ENCODE measurements at regions not wholly inside any gene's neighbourhood (a gene's known extent, or its start where the extent isn't known, plus 50 kb on each side); places are given as distances from the start of the nearest gene placed in this dataset.

DNA sequence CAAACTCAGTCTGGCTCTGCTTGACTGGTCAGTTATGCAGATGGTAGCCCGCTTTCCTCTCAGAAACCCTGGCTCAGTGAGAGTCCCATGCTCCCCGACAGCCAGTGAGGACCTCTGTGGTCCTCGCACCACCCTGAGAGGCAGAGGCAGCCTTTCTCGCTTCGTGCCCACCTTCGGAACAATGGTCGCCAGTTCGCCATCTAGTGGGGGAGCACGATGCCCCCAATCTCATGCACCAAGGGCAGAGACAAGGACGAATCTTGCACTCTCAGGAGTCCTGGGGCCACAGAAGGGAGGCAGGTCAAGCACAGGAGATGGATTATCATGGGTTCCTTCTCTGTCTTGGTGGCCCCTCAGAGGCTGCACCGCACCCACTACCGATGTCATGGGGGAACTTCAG lies 75.2 kb downstream of the RHCG start:
- no peak for DNase-seq

DNA sequence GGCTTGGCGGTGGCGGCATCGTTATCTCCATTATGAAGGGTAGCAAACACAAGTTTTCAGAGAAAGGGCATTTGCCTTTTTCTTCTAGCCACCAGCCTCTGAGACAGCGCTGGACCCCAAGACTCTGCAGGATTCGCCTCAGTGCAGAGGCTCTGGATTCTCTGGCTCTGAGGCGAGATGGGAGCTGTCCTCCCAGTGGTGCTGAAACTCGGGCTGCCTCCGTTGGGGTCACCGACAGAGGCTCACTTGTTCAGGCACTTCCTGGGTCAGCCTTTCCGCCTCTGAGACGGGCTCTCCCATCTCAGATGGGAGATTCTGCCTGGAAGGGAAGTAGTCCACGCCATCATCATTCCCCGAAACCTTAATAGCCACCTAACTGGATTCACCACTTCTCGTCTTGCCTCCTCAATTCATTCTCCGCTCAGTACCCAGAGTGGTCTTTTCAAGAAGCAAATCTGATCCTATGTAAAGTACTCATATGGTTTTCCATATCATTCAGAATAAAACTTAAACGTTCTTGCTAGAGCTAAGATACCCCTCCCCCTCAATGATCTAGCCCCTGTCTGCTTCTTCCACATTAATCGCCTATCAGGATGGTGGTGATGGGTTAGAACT lies 76.9 kb downstream of the RHCG start:
- DNase-seq: peak; percentile 47

DNA sequence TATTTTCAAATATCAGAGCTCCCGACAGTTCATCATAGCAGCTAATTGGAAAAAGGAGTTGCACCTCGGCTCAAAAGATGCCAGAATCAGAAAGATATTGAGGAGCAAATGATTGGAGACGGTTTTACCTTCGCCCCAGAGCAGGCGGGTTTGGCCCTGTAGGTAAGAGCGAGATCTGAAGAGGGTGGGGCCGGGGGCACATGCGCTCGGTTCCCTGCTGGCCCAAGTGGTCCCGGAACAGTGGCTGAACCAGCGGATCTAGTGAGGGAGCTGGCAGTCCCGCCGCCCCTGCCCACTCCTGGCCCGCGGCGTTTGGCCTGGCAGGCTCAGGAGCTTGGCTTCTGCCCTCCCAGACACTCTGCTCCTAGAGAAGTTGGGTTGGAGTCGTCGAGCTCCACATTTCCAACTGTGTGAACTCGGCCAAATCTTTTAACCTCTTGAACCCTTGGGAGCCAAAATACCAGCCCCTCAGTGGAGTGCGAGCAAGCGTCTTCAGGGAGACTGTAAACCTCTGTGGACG lies 79.1 kb downstream of the RHCG start:
- DNase-seq: no peak

DNA sequence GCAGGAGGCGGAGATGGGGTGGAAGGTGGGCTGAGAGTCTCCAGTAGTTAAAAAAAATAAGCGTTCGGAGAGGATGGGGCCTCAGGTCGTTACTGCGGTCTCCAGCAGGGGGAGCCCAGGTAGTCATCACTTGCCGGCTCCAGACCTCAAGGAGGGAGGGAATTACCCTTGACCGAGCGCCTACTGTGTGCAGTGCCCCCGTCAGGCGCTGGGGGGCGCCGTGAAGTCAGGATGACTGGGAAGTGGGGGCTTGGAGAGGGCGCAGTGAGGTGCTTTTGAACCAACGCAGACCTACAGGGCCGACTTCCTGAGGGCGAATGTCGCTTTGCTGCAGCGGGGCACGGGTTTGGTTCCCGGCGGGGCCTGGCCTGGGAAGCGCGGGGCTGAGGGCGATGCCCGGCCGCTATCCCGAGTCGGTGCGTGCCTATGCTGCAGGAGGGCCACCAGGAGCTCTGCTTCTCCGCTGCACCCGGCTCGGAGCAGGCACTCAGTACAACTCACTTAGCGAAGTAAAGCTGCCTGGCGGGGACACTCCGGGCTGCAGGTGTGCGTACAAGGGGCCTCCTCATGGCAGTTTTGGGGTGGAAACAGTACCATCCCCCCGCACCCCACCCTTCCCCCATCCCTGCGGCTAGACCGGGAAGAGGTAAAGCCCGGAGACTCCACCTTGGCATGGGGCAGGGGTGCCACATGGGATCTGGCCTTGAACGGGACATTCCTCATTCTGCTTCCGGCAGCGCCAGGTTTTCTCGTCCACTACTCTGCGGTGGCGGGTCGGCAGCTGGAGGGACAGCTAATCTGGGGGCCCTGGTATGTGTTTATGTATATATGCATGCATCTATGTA lies 79.8 kb downstream of the RHCG start:
- peak; percentile 92 for DNase-seq

DNA sequence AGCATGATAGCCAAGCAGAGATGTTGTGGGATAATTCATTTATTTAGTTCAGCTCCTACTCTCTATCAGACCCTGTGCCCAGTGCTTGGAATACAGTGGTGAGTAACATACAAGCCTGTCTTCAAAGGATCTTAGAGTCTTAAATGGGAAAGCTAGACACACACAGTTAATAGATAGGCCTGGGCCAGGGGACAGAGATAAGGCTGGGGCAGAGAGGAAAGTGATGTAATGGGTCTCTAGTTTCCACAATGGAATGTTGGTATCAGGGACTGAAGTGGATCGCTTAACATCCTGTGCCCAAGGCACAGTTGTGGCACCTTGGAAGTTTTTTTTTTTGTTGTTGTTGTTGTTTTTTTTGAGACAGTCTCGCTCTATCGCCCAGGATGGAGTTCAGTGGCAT lies 79.9 kb upstream of the POLG start:
- no peak for DNase-seq

DNA sequence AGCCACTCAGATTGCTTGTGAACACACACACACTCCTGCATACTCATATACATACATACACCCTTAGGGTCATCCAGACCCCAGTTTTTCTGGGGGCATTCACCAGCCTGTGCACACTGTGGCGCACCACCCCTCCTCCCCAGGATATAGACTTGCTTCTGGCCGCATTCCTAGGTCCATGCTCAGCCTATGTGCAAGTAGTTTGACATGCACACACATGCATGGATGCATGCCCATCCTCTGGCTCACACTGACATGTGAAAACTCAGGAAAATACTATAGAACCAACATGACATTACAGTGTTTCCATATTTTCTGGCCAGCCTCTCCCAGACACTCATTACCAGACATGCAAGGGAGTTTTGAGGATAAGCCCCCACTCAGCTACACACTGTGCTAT lies 79.3 kb upstream of the POLG start:
- DNase-seq: no peak

DNA sequence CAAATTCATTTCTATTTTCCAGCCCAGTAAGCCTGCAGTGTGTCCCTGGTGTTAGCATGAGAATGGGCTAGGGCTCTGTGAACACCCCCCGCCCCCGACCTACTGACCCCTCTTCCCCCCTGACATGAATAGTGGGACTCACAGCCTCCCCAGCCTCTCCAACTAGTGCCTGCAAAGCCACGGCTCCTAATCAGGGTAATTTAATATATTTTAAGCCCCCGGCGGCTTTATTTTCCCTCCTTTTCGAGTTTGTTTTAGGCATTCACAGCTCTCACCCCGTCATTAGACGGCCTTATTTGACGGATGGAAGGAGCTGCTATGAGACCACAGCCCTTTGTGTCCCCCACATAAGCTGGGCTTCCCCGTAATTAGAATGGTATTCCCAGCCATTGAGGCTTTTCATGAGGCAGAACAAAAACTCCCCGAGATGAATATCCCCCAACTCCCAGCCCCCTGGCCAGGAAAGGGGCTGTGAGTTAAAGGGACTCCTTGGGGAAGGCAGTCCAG lies 78.3 kb upstream of the POLG start:
- DNase-seq: no peak

DNA sequence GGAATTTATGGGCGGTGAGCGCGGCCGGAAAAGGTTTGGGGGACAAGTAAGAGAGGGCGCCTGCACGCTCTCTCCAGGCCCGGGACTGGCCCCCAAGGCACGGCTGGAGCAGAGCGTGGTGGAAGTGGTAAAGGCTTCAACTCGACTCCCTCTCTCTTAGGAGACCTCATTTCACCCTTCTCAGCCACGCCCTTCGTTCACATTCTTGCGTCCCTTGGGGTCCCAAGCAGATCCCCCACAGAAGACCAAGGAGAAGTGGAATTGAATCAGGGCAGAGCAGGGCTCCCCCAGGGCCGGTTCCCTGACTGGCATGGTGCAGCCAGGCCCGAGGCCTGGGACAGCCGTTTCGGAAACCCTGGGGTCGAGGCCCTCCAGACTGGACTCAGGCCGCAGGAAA lies 75.4 kb upstream of the POLG start:
- DNase-seq: no peak

DNA sequence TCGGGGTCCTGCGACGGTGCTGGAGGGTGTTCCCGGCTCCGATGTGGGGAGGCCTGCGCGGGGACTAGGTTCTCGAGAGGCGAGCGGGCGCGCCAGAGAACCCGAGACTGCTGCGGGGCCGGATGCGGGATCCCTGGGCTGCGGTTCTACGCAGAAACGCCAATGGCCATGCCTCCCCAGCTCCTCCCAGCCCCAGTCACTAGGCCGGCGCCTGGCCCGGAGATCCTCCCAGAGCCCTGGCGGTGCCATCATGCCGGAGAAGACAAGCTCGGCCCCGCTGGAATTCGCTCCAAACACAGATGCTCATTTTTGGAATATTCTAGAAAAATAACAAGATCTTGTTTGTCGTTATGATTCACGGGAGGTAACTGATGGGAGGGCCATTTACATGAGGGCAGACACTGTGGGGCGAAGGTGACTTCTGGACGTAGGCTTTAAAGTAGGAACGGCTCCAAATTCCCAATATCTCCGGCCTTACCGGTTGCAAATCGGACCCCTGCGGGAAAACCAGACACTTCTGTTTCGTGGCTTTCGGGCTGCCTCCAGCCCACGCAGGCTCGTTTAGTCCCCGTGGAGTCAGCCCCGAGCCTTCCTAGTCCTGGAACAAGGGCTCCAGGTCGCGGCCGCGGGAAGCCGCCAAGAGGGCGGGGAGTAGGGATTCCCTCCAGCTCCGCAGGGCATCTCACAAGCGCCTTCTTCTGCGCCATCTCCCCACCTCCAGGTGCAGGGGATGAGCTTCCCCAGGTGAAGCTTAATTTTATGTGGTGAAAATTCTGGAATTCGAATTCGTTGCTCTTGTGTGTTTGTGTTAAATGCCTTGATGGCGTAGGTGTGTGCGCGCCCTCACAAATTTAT lies 74.8 kb upstream of the POLG start:
- no peak for DNase-seq

DNA sequence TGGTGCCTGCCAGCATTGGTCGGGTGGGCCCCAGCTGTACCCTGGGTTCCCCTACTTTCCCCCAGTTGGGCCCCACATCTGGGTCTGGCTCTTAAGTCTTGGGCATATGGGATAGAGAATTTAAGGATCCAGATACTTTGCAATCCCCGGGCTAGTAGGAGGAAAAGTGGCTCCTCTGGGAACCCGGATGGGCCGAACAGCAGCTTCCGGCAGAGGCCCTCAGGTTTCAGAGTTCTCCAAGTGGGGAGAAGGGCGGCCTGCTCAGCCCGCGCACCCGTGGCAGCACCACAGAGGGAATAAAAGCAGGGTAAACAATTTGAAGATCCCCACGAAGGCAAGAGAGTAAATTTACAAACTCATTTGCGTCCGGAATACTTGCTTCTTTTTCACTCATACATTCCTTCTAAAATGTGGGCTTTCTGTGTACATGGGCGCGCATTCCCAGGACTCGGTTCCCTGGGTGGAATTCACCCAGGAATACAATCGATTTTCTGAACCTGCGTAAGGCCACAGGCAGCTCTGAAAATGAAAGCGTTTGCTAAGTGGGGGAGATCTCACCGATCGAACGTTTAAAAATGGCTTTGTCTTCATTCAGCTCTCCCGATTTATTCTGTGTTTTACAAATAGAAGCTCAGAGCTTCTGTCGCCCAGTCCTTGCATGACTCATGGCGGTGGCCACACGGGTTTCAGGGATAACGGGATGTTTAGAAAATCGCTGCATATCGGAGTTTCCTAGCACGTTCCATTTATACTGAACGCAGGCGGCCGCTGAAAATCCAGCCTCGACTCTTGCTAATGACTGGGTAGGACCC lies 74.0 kb upstream of the POLG start:
- DNase-seq: no peak

DNA sequence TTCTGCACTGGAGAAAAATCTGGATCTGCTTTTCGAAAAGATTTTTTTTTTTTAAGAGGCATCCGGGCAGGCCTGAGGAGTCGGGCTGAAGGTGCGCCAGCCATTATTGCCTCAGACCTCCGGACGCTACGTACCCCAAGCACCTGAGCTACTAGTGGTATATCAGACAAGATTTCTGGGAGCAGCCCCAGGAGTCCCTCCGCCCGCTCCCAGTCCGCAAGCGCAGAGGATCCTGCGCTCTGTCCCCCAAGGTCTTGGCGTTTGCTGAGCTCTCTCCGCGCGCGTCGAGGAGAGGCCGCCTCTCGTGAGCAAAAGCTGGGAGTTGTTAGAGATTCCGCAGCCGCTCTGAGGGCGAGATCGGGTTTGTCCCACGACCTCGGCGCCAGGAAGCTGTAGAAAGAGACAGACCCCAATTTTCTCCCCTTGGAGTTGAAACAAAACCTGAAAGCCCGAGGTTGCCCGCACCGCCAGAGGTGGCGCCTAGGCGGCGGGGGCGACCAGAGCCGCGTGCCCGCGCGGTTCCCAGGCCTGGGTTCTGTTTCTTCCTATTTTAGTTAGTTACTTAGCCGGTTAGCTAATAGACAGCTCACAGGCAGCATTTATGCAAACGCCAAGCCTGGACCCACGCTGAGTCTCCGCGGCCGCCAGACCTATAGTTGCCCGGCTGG lies 72.5 kb upstream of the POLG start:
- no peak for DNase-seq

DNA sequence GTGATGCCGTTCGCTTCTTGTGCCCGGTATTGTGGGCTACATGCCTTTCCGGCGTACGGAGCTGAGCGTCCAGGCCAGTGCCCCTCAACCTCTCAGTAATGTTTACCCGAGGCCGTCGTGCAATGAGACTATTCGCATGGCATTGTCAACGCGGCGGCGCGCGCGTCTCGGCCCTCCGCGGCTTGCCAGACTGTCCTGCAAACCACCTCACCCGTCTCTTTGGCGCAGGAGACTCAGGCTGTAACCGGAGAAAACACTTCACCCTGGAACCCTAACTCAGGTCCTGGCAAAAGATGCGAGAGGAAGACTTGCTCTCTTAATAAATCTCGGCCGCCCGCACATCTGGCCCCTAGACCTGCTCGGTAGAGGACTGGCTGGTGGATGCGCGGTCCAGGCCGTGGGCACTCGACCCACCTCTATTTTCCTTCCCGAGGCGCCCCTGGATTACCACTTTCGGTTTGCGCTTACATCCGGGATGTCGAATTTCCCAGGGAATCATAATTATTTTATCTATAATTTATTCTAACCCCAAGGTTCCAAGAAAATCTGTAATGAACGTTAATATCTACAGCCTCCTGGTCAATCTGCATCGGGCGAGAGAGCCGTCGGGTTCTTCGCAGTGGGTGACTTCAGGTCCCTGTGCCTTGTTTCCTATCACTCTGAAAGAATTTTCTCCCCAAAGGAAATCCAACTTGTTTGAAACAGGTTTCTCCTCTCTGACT lies 71.8 kb upstream of the POLG start:
- no peak for DNase-seq

DNA sequence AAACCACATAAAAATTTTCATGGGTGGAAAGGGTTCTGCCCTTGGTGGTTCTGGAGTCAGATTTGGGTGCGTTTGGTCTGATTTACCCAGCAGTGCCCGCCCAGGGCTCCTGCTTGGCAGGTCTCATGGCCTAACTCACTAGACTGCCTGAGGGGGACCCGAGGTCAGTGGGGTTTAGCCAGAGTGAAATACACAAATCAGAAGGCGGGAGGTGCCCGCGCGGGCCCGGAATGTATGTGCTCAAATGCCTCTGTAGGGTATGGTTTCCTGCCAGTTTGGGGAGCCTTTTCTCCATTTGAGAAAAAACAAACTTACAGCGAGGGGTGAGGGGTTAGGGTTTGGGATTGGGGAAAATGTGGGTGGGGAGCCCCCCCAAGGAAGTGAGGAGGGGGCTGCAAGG lies 70.9 kb upstream of the POLG start:
- no peak for DNase-seq

DNA sequence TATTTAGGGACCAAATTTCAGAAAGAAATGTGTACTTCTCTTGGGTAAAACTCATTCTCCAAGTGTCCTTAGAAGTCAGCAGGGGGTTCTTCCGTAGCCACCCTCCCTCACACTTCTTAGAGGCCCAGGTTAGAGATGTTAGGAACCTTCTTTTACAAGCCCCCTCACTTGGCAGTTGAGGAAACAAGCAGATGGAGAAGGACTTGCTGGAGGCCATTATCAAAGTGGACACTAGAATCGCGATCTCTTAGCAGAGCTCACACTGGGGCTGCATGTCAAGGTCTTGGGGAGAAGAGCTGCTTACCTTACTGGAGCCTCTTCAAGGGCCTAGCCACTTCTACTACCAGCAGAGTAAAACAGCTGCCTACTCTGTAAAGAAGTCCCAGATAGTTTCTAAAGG lies 69.4 kb upstream of the POLG start:
- DNase-seq: no peak

DNA sequence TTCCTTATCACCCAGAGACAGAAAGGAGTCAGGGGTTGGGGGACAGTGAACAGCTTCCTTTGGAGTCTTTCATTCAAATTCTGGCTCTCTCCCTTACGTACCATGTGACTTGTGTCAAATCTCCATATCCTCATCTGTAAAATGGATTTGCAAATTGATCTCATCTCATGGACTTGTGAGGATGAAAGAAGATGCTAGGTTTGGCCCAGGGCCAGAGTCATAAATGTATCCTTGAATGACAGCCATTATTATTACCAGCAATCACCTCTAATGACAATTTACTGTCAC lies 67.8 kb upstream of the POLG start:
- no peak for DNase-seq

DNA sequence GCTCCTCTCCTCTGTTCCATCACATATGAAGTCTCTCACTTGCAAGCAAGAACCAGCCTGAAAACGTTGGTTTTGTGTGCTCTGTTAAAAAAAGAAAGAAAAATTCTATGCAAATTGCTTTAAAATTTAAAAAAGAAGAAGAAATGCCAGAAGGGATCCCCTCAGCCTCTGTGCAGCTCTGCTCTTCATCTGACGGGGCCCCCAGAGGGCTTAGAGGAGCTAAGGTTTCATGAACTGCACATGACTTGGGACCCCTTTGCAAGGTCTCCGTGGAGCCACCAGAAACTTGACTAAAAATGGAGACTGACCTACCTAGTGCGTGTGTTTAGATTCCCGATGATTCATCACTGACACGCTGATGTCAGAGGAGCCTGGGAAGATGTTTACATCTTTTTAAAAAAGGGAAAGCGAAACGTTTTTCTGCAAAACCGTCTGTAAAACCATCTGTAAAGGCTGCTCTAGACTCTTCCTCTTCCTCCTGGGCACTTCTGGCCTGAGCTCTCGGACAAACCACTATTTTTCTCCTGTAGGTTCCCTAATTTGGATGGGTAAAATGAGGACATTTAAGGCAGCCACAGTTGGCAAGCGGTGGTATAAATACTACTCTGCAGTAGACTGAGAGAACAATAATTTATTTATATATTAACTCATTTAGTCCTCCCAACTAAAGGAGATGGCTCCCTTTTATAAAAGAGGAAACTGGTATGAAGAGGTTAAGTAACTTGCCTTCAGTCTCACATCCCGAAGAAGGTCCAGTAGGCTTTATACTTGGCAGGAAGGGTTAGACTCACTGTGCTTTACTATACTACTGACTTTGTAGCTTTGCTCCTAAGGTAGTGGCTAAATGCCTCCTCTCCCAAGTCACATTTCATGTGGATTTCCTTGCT lies 67.2 kb upstream of the POLG start:
- DNase-seq: no peak

DNA sequence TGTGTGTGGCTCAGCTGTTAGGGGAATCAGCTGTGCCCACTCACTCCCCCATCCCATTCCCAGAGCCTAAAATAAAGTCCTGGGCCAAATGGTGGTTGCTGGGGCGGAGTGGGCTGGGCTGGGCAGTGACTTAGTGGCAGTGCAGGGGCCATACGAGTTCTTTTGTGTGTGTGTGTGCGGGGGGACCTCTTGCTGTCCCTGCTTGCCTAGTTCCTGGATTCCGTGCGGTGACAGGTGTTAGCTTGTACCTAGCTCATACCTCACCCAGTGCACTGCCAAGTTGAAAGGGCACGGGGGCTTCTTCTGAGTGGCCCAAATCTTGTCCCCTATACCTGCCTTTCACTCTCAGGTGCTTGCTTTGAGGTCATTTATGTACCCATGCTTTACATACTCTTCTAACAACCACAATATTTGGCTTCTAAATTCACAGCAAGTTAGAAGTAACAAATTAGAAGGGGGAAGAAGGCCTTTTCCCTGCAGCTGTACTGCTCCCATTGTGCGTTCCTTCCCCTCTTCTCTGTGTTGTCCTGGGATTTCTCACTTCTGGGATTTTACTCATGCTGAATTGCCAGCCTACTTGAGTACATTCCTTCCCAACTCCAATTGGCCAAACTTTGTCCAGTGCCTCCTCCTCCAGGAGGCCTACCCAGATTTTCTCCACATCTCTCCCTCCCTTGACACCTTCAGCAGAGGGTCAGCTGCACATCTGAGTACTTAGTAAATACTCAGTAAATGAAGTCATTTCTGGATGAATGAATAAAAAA lies 66.3 kb upstream of the POLG start:
- no peak for DNase-seq

DNA sequence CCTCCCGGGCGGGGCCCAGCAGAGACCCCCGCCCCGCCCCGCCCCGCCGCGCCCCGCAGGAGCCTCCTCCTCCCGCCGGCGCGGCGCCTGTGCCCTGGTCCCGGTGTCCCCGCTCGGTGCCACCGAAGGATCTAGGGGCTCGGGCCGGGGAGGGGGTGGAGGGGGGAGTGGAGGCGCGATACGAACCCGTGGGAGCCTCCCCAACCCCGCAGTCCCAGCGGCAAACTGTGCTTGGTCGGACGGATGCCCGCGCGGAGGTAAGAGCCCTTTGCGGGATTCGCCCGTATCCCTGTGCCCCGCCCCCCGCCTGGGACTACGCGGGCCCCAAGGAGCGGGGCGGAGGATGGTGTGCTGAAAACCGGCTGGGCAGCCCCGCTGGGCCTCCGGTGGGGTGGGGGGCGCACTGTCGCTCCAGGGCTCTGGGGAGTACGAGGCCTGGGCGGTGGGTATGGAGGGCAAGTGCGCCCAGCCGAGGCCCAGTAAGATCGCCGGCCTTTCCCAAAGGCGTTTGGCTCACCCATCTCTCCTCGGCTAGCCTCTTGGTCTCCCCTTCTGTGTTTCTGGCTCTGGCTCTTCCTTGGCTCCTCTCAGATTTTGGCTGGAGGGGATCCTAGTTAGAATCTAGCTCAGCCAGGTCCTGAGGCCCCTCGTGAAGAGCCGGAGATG lies 65.6 kb upstream of the POLG start:
- DNase-seq: no peak

All from activated CD4-positive, alpha-beta T cell treated with anti-CD3 and anti-CD28 coated beads, Interleukin-2, Interleukin-6, amounts not matched to agents 100 ng/mL and 50 ng/mL, durations not matched to agents 16 hours and 8 hours (primary cell).